ENCODE measurements at regions not wholly inside any gene's neighbourhood (a gene's known extent, or its start where the extent isn't known, plus 50 kb on each side); places are given as distances from the start of the nearest gene placed in this dataset.
A peak's percentile ranks its signal among the peaks of the same experiment; 100 is the strongest.

GRCh38 chr14:71709987-71710386 lies 222.2 kb upstream of the RGS6 start:
- DNase-seq (ENCODE audit: low spot score), result no peak

- DNase-seq (ENCODE audit: low spot score), result no peak
Observed at GRCh38 chr14:71711125-71711524, 221.1 kb upstream of the RGS6 start.

GRCh38 chr14:71711619-71712018 lies 220.6 kb upstream of the RGS6 start:
- DNase-seq (ENCODE audit: low spot score), result no peak

- no peak for DNase-seq (ENCODE audit: low spot score)
Observed at GRCh38 chr14:71712478-71712877, 219.8 kb upstream of the RGS6 start.

- DNase-seq (ENCODE audit: low spot score), result no peak
Observed at GRCh38 chr14:71713016-71713415, 219.2 kb upstream of the RGS6 start.

GRCh38 chr14:71713451-71713850 lies 218.8 kb upstream of the RGS6 start:
- no peak for DNase-seq (ENCODE audit: low spot score)

- DNase-seq (ENCODE audit: low spot score), result no peak
Observed at GRCh38 chr14:71714225-71714624, 218.0 kb upstream of the RGS6 start.

- no peak for DNase-seq (ENCODE audit: low spot score)
Observed at GRCh38 chr14:71716041-71716772, 216.0 kb upstream of the RGS6 start.

- peak; percentile 51 for DNase-seq (ENCODE audit: low spot score)
Observed at GRCh38 chr14:71720978-71721624, 211.1 kb upstream of the RGS6 start.

- DNase-seq (ENCODE audit: low spot score), result no peak
Observed at GRCh38 chr14:71721791-71722190, 210.4 kb upstream of the RGS6 start.

- no peak for DNase-seq (ENCODE audit: low spot score)
Observed at GRCh38 chr14:71722885-71723284, 209.3 kb upstream of the RGS6 start.

GRCh38 chr14:71725922-71726579 lies 206.2 kb upstream of the RGS6 start:
- no peak for DNase-seq (ENCODE audit: low spot score)

- no peak for DNase-seq (ENCODE audit: low spot score)
Observed at GRCh38 chr14:71726580-71727021, 205.6 kb upstream of the RGS6 start.

GRCh38 chr14:71728386-71728785 lies 203.8 kb upstream of the RGS6 start:
- no peak for DNase-seq (ENCODE audit: low spot score)

GRCh38 chr14:71729596-71729995 lies 202.6 kb upstream of the RGS6 start:
- DNase-seq (ENCODE audit: low spot score), result no peak

- peak; percentile 7 for DNase-seq (ENCODE audit: low spot score)
Observed at GRCh38 chr14:71730471-71730870, 201.8 kb upstream of the RGS6 start.

- no peak for DNase-seq (ENCODE audit: low spot score)
Observed at GRCh38 chr14:71731096-71731495, 201.1 kb upstream of the RGS6 start.

GRCh38 chr14:71733210-71733883 lies 198.9 kb upstream of the RGS6 start:
- no peak for DNase-seq (ENCODE audit: low spot score)

- no peak for DNase-seq (ENCODE audit: low spot score)
Observed at GRCh38 chr14:71734076-71734475, 198.2 kb upstream of the RGS6 start.

- DNase-seq (ENCODE audit: low spot score), result no peak
Observed at GRCh38 chr14:71734885-71735284, 197.3 kb upstream of the RGS6 start.

GRCh38 chr14:71737760-71738159 lies 194.5 kb upstream of the RGS6 start:
- no peak for DNase-seq (ENCODE audit: low spot score)

GRCh38 chr14:71739273-71739990 lies 192.8 kb upstream of the RGS6 start:
- DNase-seq (ENCODE audit: low spot score), result peak; percentile 30

All from RKO (cell line).